ENCODE measurements at regions not wholly inside any gene's neighbourhood (a gene's known extent, or its start where the extent isn't known, plus 50 kb on each side); places are given as distances from the start of the nearest gene placed in this dataset.

GRCh38 chr15:66868918-66869317 is 166.9 kb downstream of the SMAD6 start:
- in situ Hi-C loops (cut with MboI; ENCODE audit: low sequenced_read_pairs), result loop anchor here (5.0 to 25.0 kb wide), 2 partner anchors 257 to 507 kb away; partner anchors contain the start of gene TIPIN

More at GRCh38 chr15:66868918-66869317, 166.9 kb downstream of the SMAD6 start:
- H2AK5ac ChIP-seq (ENCODE audit: low read depth, low read length), result no peak overlapping the region
- no peak overlapping the region for H3K4ac ChIP-seq (ENCODE audit: low read depth, low read length)
- ATAC-seq (ENCODE audit: low read depth), result no peak
- no peak overlapping the region for H4K91ac ChIP-seq (ENCODE audit: insufficient read depth, low read depth, low read length)
- no TSS peak for BruUV-seq (replicated peaks)
- no peak overlapping the region for H3K4me2 ChIP-seq (ENCODE audit: low read depth, low read length)
- H3K27me3 ChIP-seq (ENCODE audit: control insufficient read depth, insufficient read depth, low read length), result peaks cover 3% of the 10 kb centered on the region; the same call in 1 of the 2 replicates
- no peak overlapping the region for H3K4me3 ChIP-seq (ENCODE audit: insufficient read depth, low read depth, low read length)
- H2AFZ ChIP-seq (replicated peaks; ENCODE audit: low read length, poor library complexity), result no peak overlapping the region
- no peaks in the 10 kb centered on the region for H3K9me1 ChIP-seq (ENCODE audit: insufficient read depth, low read length)
- H2BK15ac ChIP-seq (ENCODE audit: low read depth, low read length), result no peak overlapping the region
- H3K18ac ChIP-seq (ENCODE audit: low read depth, low read length), result no peak overlapping the region
- H2AK9ac ChIP-seq (replicated peaks; ENCODE audit: low read depth, low read length, poor library complexity), result no peak overlapping the region
- intact Hi-C loops (cut with micrococcal nuclease), result no loop called here
- peaks cover 4% of the 10 kb centered on the region; the same call in 1 of the 2 replicates for H3K36me3 ChIP-seq (ENCODE audit: control insufficient read depth, insufficient read depth, low read length)
- TF ChIP-seq, protein P1, sequence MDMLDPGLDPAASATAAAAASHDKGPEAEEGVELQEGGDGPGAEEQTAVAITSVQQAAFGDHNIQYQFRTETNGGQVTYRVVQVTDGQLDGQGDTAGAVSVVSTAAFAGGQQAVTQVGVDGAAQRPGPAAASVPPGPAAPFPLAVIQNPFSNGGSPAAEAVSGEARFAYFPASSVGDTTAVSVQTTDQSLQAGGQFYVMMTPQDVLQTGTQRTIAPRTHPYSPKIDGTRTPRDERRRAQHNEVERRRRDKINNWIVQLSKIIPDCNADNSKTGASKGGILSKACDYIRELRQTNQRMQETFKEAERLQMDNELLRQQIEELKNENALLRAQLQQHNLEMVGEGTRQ (IDR thresholded peaks at IDR 0.05; ENCODE audit: low read depth, low read length), result no peak
- no peak for TF ChIP-seq ELK1 (IDR thresholded peaks at IDR 0.05; ENCODE audit: borderline replicate concordance, low read depth, low read length)
- TF ChIP-seq CHD1 (IDR thresholded peaks at IDR 0.05; ENCODE audit: low read depth, low read length), result no peak
- no peak for TF ChIP-seq POLR2A (IDR thresholded peaks at IDR 0.05; ENCODE audit: low read depth, low read length)
- TF ChIP-seq FOS (IDR thresholded peaks at IDR 0.05; ENCODE audit: low read depth, low read length), result no peak
- TF ChIP-seq MAFK (IDR thresholded peaks at IDR 0.05; ENCODE audit: low read depth, low read length), result no peak
- no peak for TF ChIP-seq MXI1 (IDR thresholded peaks at IDR 0.05; ENCODE audit: borderline replicate concordance, low read depth, low read length)
- TF ChIP-seq MAZ (IDR thresholded peaks at IDR 0.05; ENCODE audit: borderline replicate concordance, low read depth, low read length), result no peak
- no peak for TF ChIP-seq RCOR1 (IDR thresholded peaks at IDR 0.05; ENCODE audit: insufficient replicate concordance, low read length)
- TF ChIP-seq RAD21 (IDR thresholded peaks at IDR 0.05; ENCODE audit: low read length), result no peak
- TF ChIP-seq BHLHE40 (IDR thresholded peaks at IDR 0.05; ENCODE audit: low read depth, low read length), result no peak
- no peak for TF ChIP-seq SMC3 (IDR thresholded peaks at IDR 0.05; ENCODE audit: low read depth, low read length)
- no peak for TF ChIP-seq RFX5 (IDR thresholded peaks at IDR 0.05; ENCODE audit: low read depth, low read length)
- no peak for TF ChIP-seq CTCF (conservative IDR thresholded peaks at IDR 0.05; ENCODE audit: low read depth, low read length)
- no peak for TF ChIP-seq CEBPB (IDR thresholded peaks at IDR 0.05; ENCODE audit: low read depth, low read length)
- no peak for TF ChIP-seq NFE2L2 (IDR thresholded peaks at IDR 0.05; ENCODE audit: low read depth, low read length)
- no peak overlapping the region for H3K56ac ChIP-seq (ENCODE audit: extremely low read depth, insufficient read depth, low read length)
- no peak overlapping the region for H3K9ac ChIP-seq (ENCODE audit: low read depth, low read length)
- CTCF ChIA-PET, result interaction anchor here (1.0 kb wide), 1 partner anchor 18 kb away, joined by 3 read pairs; no protein-coding TSS in a partner anchor
- H3K14ac ChIP-seq (replicated peaks; ENCODE audit: low read depth, low read length), result no peak overlapping the region
- H3K4me1 ChIP-seq (ENCODE audit: control insufficient read depth, insufficient read depth, low read length), result no peaks in the 10 kb centered on the region
- no peak overlapping the region for H3K23ac ChIP-seq (ENCODE audit: low read depth, low read length)
- POLR2A ChIA-PET (ENCODE audit: unreplicated experiment), result no interaction called here
- H4K5ac ChIP-seq (ENCODE audit: low read depth, low read length), result no peak overlapping the region
- 0 out of 2 replicates have a peak, but pooled peaks cover under 1% of the 10 kb centered on the region for H4K20me1 ChIP-seq (ENCODE audit: insufficient read depth, low read length)
- no peak overlapping the region for H3K27ac ChIP-seq (ENCODE audit: insufficient read depth, low read length)
- no peak overlapping the region for H2BK5ac ChIP-seq (ENCODE audit: low read depth, low read length, poor library complexity, severe bottlenecking)
- no peak overlapping the region for H2BK120ac ChIP-seq (ENCODE audit: low read depth, low read length)
- H2BK20ac ChIP-seq (ENCODE audit: low read depth, low read length), result no peak overlapping the region
- H3K9me3 ChIP-seq (ENCODE audit: control insufficient read depth, insufficient read depth, low read length), result no peaks in the 10 kb centered on the region
- dilution Hi-C loops (cut with HindIII; ENCODE audit: low sequenced_read_pairs, unreplicated experiment), result no loop called here
- no peak for DNase-seq
- peaks cover 0 to 3% of the 10 kb centered on the region in 2 experiments; a peak in 2 of 4 replicates for H3K79me1 ChIP-seq (ENCODE audit: low read depth in 1 of 2, low read length in 2 of 2)
- no peak overlapping the region for H4K8ac ChIP-seq (ENCODE audit: low read depth in 2 of 2, low read length in 2 of 2)
- no CpG with 5 or more reads among the region's 1 CpG for WGBS, 2 experiments (ENCODE audit: extremely low coverage in 2 of 2, insufficient read length in 1 of 2)
